Muscle of arm (tissue), 1 donor: ENCODE measurements at regions not wholly inside any gene's neighbourhood (a gene's known extent, or its start where the extent isn't known, plus 50 kb on each side); places are given as distances from the start of the nearest gene placed in this dataset.

Source experiments
- DNase-seq: peaks from one replicate; pipeline ENCODE4 v3.0.0-alpha.2; 2013

- no peak for DNase-seq
Observed at GRCh38 chr7:33852838-33853237, 52.5 kb upstream of the BMPER start.

- no peak for DNase-seq
Observed at GRCh38 chr7:33853361-33854062, 51.8 kb upstream of the BMPER start.

- DNase-seq = no peak
Observed at GRCh38 chr7:33854178-33854577, 51.2 kb upstream of the BMPER start.

- no peak for DNase-seq
Observed at GRCh38 chr7:33854801-33855350, 50.5 kb upstream of the BMPER start.
